Activated CD8-positive, alpha-beta memory T cell treated with anti-CD3 and anti-CD28 coated beads, Interleukin-2, amount 50 U/mL, for 24 hours (primary cell): ENCODE measurements at regions not wholly inside any gene's neighbourhood (a gene's known extent, or its start where the extent isn't known, plus 50 kb on each side); places are given as distances from the start of the nearest gene placed in this dataset.
"Not testable (repeated sequence)": the region's sequence is repeated elsewhere in the genome, so short reads cannot be mapped to it uniquely, and the experiment has no call there.

Experiments
- DNase-seq: peaks from one replicate; pipeline ENCODE4 v3.0.0-alpha.2; 2020; ENCODE audit errors: extremely low read depth

DNA sequence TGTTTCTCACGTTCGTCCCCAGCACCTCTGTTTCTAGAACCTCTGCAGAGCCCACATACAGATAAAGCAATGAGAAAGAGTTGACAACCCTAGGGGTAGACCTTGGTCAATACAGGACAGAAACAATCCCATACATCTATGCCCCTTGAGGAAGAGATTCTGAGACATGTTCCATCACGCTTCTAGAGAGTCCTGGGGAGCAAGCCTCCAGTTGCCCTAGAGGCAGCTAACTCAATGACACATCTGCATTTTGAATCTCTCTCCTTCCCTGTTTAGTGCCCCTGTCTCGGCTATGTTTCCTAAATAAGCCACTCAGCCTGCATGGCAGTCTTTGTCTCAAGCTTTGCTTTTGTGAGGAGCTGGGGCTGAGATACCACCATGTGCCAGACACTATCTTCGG lies 435.3 kb downstream of the CD83 start:
- no peak for DNase-seq

GRCh38 chr6:14553515-14553914 lies 435.9 kb downstream of the CD83 start:
- no peak for DNase-seq

- no peak for DNase-seq
Measured at GRCh38 chr6:14555804-14556203, 438.2 kb downstream of the CD83 start.

DNA sequence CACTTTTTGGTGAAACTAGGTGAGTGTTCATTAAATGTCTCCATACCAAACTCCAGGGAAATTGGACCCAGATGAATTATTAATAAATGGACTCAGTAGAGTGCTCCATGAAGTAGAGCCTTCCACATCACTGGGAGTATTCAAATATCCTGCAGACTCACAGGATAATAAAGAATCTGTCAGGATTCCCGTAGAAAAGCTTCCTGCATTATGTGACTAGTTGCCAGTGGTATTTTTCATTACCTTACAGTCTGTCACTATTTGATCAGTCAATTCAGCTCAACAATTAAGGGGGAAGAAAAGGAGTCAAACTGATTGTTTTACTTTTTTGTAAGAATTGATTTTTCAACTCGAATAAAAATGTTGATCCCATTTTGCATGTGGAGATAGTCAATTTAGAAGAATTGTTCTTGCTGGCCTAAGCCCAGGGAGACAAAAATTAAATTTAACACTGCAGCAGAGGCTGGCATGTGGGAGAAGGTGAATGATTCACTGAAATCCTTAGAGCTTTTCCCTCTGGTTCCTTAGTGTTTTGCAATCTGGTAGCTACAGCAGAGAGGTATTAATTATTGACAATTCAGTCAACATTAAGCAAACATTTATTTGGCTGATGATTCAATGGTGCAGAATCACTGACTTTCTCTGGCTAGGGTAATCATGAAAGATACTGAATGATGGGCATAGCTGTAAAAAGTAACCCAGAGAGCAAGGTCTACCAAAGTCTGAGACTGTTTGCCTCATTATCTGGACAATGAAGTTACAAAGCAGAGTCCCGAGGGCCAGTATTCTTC lies 442.4 kb downstream of the CD83 start:
- no peak for DNase-seq

GRCh38 chr6:14561563-14561962 lies 444.0 kb downstream of the CD83 start:
- not testable (repeated sequence) for DNase-seq

GRCh38 chr6:14567842-14568241 lies 450.3 kb downstream of the CD83 start:
- DNase-seq, result no peak

- no peak for DNase-seq
Measured at GRCh38 chr6:14569394-14569793, 451.8 kb downstream of the CD83 start.

DNA sequence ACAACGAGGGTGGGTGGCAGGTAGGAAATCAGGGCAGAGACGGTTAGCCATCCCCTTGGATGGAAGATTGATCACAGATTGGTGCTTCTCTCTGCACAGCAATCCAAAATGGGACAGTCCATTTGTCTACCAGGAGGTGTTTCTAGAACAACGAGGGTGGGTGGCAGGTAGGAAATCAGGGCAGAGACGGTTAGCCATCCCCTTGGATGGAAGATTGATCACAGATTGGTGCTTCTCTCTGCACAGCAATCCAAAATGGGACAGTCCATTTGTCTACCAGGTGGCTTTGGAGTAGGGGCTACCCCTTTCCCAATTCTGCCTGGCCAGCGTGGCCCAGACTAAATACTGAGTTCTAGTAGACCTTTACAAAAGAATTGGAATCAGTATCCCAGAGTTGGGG lies 452.3 kb downstream of the CD83 start:
- DNase-seq, result not testable (repeated sequence)

DNA sequence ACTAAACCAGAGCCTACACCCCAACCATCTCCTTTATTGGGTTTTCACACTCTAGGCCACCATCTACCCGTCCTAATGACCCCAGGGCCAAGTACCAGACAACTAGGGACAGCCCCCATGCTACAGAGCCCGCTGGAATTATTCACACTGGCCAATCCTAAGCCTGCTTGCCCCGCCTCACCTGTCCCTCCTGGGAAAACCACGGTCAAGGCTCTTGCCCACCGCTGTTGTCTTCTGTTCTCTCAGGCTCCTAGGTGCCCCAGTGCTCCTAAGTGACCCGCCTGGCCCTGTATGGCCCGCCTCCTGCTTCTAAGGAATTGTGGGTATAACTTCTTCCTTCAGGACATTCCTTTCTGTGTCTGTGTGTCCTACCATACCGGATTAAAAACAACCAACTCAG lies 453.4 kb downstream of the CD83 start:
- no peak for DNase-seq

DNA sequence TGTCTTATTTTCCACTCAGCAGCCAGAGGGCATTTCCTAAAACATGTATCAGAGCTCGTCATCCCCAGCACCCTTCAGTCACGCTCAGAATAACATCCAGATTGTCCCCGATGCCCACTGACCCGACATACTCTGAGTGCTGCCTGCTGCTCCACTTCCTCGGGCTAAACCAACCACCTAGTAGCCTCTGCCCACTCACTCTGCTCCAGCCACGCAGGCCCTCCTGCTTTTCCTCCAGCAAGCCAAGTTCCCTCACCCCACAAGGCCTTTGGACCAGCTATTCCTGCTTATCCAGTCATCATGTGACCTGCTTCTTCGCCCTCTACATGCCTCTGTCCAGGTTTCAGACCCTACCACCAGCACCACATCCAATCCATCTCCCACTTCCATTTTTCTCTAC lies 454.2 kb downstream of the CD83 start:
- no peak for DNase-seq

DNA sequence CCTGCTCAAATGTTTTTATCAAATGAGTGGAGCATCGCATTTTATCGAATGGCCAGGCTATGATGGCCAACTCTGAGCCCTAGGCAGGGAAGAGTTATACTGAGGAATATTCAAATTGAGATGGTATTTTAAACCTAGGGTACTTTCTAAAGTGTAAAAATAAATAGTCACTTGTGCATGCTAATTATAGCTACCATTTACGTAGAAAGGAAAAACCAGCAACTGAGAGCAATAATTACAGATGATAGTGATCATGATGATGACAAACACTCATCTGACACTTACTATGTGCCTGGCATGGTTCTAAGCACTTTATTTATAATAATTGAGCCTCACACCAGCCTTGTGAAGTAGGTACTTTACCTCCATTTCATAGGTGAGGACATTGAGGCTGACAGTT lies 455.7 kb downstream of the CD83 start:
- DNase-seq, result no peak

GRCh38 chr6:14573703-14574290 lies 456.2 kb downstream of the CD83 start:
- no peak for DNase-seq

- DNase-seq, result no peak
Measured at GRCh38 chr6:14575961-14576360, 458.4 kb downstream of the CD83 start.

GRCh38 chr6:14578994-14579393 lies 461.4 kb downstream of the CD83 start:
- DNase-seq, result no peak

DNA sequence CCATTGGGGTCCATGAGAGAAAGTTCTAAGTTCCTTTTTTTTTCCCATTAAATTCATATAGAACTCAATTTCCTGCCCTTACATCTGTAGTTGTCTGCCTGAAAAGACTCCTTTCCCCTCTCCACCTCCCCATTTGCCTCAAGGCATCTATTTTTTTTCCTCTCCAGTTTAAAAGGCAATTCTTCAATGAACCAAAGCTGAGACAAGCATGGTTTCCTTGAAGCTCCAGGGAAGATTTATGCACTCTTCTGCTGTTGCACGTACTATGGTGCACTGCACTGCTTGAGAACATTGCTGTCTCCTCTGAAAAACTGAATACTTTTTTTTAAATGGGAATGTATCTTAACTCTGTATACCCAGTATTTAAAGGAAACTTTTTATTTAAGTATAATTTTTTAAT lies 465.2 kb downstream of the CD83 start:
- no peak for DNase-seq

DNA sequence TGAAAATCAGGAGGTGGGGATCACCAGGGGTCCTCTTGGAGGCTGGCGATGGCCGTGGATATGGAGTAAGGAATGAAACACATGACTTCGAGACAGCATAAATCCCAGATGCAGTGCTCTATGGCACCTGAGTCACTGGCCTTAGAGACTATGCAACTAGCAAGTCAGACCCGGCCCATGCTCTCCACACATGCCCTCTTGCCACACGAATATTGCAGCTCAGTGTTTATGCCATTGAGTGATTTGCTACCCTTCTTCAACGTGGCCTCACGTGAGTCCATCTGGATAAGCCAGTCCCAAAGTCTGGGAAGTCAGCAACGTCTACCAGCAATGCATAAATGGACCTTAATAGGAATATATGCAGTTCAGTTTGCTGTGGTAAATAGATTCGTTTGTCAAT lies 466.3 kb downstream of the CD83 start:
- no peak for DNase-seq

GRCh38 chr6:14584450-14584849 lies 466.9 kb downstream of the CD83 start:
- no peak for DNase-seq

GRCh38 chr6:14585689-14586088 lies 468.1 kb downstream of the CD83 start:
- DNase-seq, result no peak

DNA sequence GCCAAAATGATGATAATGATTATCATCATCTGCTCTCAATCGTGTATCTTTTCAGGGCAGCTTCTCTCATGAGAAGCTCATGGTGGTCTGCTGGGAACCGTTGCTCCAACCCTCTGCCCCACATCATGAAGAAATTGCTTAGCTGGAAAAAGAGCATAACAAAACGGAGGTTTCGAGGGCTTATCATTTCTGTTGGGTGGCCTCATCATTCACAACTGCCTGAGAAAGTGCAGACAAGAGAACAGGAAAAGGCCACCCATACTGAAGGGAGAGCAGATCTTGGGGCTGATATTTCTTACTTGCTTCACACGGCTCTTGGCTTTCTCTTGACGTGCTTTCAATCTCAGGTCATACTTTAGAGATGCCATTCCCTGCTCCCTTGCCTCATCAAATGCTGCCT lies 471.6 kb downstream of the CD83 start:
- no peak for DNase-seq

DNA sequence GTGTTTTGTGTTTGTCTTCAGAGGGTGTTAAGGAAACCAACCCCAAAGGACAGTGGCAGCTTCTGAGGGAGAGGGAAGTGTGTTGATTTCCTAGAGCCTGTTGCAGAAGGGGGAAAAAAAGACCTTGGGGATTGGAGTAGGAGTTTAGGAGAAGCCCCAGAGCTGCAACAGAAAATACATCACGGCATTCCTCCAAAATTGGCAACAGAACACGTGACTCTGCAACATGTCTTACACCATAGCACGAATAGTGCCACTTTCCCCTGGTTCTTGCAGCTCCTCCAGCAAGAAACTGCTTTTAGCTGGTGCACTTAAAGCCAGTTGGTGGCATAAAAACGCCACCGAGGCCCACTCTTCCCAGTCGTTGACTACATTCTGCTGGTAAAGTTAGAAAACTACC lies 473.0 kb downstream of the CD83 start:
- no peak for DNase-seq

GRCh38 chr6:14591998-14592397 lies 474.4 kb downstream of the CD83 start:
- no peak for DNase-seq

GRCh38 chr6:14593286-14593685 lies 475.7 kb downstream of the CD83 start:
- no peak for DNase-seq

- no peak for DNase-seq
Measured at GRCh38 chr6:14595751-14596150, 478.2 kb downstream of the CD83 start.

DNA sequence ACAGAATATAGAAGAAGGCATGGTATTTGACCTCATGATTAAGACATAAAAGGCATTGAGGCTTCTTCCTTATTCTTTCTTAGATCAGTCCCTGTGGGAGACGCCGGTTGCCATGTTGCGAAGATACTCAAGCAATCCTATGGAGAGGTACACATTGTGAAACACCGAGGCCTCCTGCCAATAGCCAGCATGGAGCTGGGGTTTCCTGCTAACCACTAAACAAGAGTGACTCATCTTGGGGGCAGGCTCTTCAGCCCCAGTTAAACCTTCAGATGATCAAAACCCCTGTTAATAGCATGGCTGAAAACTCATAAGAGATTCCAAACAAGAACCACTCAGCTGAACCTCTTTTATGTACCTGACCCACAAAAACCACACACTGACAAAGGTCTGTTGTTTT lies 478.8 kb downstream of the CD83 start:
- DNase-seq, result no peak
